Stimulated activated CD8-positive, alpha-beta memory T cell treated with anti-CD3 and anti-CD28 coated beads, Interleukin-12 subunit alpha, Interleukin-12 subunit beta, amount 100 ng/mL, for 4 hours (primary cell): ENCODE measurements at regions not wholly inside any gene's neighbourhood (a gene's known extent, or its start where the extent isn't known, plus 50 kb on each side); places are given as distances from the start of the nearest gene placed in this dataset.

ENCODE experiments used
- DNase-seq: peaks from one replicate; pipeline ENCODE4 v3.0.0-alpha.2; 2020; ENCODE audit warnings: low read depth

- no peak for DNase-seq
Measured at GRCh38 chr6:137269803-137270202, 50.6 kb upstream of the IFNGR1 start.

DNA sequence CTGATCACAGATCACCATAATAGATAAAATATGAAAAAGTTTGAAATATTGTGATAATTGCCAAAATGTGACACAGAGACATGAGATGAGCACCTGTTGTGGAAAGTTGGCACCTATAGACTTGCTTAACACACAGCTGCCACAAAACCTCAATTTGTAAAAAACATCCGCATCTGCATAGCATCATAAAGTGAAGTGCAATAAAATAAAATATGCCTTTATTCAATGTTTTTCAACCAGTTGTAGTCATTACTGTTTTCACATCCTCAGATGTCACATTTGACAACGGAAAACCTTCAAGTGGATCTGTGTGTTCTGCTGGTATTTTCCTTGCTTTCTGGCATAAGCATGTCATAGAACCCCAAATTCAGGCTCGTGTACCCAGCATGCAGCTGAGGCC is 50.2 kb upstream of the IFNGR1 start:
- no peak for DNase-seq
